ENCODE measurements at regions not wholly inside any gene's neighbourhood (a gene's known extent, or its start where the extent isn't known, plus 50 kb on each side); places are given as distances from the start of the nearest gene placed in this dataset.

DNA sequence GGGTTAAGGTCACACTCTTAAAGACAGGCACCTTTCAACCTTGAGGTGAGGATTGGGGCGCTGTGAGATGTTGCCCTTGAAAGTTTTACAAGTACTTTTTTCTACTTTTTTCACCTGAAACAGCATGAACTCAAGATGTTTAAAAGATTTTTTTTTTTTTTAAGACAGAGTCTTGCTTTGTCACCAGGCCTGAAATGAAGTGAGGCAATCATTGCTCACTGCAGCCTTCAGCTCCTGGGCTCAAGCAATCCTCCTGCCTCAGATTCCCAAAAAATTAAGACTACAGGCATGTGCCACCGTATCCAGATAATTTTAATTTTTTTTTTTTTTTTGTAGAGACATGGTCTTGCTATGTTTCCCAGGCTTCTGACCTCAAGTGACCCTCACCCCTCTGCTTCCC lies 243.9 kb downstream of the DIO2 start:
- DNase-seq (ENCODE audit: low spot score in 2 of 2), result no peak
- 31% methylated on average over 2 of the region's 2 CpGs for WGBS
- Histone ChIP-seq H3K4me1 (no peaks in the 10 kb centered on the region), H3K27me3 (no peaks in the 10 kb centered on the region), H3K4me3 (no peak overlapping the region), H3K27ac (no peak overlapping the region), H3K9me3 (no peaks in the 10 kb centered on the region), H3K36me3 (no peaks in the 10 kb centered on the region)
- TF ChIP-seq POLR2AphosphoS5 (IDR thresholded peaks at IDR 0.05) (no peak), POLR2A (IDR thresholded peaks at IDR 0.05) (no peak), EP300 (IDR thresholded peaks at IDR 0.05) (no peak)
- TF ChIP-seq, protein P1, sequence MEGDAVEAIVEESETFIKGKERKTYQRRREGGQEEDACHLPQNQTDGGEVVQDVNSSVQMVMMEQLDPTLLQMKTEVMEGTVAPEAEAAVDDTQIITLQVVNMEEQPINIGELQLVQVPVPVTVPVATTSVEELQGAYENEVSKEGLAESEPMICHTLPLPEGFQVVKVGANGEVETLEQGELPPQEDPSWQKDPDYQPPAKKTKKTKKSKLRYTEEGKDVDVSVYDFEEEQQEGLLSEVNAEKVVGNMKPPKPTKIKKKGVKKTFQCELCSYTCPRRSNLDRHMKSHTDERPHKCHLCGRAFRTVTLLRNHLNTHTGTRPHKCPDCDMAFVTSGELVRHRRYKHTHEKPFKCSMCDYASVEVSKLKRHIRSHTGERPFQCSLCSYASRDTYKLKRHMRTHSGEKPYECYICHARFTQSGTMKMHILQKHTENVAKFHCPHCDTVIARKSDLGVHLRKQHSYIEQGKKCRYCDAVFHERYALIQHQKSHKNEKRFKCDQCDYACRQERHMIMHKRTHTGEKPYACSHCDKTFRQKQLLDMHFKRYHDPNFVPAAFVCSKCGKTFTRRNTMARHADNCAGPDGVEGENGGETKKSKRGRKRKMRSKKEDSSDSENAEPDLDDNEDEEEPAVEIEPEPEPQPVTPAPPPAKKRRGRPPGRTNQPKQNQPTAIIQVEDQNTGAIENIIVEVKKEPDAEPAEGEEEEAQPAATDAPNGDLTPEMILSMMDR (IDR thresholded peaks at IDR 0.05), result no peak

DNA sequence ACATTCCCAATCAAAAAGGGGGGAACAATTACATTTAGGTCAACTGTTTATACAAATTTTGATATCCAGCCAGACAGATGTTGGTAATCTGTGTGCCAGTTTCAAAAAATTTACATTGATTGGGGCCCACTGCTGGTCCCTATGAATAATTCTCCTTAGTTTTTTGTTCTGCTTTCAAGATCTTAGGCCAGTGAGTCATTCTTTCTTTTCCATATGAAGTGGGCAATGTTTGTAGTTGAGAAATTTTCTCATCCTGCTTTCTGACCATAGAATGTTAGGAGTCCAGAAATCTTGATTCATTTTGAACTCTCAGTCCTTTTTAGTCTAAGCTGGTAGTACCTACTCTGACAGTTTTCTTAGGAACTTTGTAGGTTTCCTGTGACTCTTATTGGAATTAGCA lies 244.3 kb downstream of the DIO2 start:
- H3K27ac ChIP-seq, result no peak overlapping the region
- H3K4me3 ChIP-seq, result no peak overlapping the region
- H3K4me1 ChIP-seq, result no peaks in the 10 kb centered on the region
- no peaks in the 10 kb centered on the region for H3K36me3 ChIP-seq
- DNase-seq (ENCODE audit: low spot score in 2 of 2), result no peak
- no peaks in the 10 kb centered on the region for H3K9me3 ChIP-seq
- no peak for TF ChIP-seq POLR2AphosphoS5 (IDR thresholded peaks at IDR 0.05)
- TF ChIP-seq, protein P1 (IDR thresholded peaks at IDR 0.05), result no peak
- no peak for TF ChIP-seq EP300 (IDR thresholded peaks at IDR 0.05)
- TF ChIP-seq POLR2A (IDR thresholded peaks at IDR 0.05), result no peak
- H3K27me3 ChIP-seq, result no peaks in the 10 kb centered on the region

DNA sequence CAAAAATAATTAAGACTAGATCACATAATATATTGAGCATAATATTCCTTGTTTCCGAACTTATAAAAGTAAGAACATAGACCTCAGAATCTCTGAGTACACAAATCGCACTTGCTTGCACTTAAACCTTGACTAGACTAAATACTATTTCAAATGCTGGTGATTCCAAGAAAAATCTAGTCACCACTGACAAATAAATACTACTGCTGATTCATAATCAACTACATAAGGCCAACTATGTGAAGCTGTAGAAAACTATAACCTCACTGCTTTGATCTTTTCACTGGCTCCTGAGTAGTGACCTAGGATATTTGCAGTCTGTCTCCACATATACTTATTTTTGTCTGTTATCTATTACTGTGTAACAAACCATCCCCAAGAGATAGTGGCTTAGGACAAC lies 245.4 kb downstream of the DIO2 start:
- TF ChIP-seq, protein P1 (IDR thresholded peaks at IDR 0.05), result no peak
- TF ChIP-seq POLR2A (IDR thresholded peaks at IDR 0.05), result no peak
- no peak for TF ChIP-seq POLR2AphosphoS5 (IDR thresholded peaks at IDR 0.05)
- TF ChIP-seq EP300 (IDR thresholded peaks at IDR 0.05), result no peak
- no peaks in the 10 kb centered on the region for H3K9me3 ChIP-seq
- 97% methylated on average over 2 of the region's 2 CpGs for WGBS
- no peak overlapping the region for H3K4me3 ChIP-seq
- H3K27ac ChIP-seq, result no peak overlapping the region
- no peaks in the 10 kb centered on the region for H3K4me1 ChIP-seq
- H3K27me3 ChIP-seq, result no peaks in the 10 kb centered on the region
- no peaks in the 10 kb centered on the region for H3K36me3 ChIP-seq
- DNase-seq (ENCODE audit: low spot score in 2 of 2), result no peak

DNA sequence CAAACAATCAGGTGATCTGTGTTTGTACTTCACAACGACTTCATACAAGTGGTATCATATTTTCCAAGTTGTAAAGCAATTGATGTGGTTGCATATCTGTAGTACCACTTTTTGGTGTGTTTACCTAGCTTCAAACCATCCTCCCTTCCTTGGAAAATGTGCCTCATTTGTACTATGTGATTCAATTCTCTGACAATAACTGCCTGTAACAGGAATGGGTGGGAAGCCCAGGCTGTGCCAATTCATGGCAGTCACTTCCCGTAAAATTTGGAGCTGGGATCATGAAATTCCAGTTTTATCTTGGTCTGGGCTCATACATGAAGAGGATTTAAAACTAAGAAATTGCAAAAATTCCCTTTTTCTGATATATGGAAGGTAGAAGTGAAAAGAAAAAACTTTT lies 250.1 kb downstream of the DIO2 start:
- Histone ChIP-seq H3K9me3 (no peaks in the 10 kb centered on the region), H3K4me3 (no peak overlapping the region), H3K27me3 (no peaks in the 10 kb centered on the region), H3K4me1 (no peaks in the 10 kb centered on the region), H3K27ac (no peak overlapping the region), H3K36me3 (no peaks in the 10 kb centered on the region)
- 60% methylated on average over 2 of the region's 2 CpGs for WGBS
- TF ChIP-seq EP300 (IDR thresholded peaks at IDR 0.05), result no peak
- TF ChIP-seq, protein P1 (IDR thresholded peaks at IDR 0.05), result no peak
- no peak for TF ChIP-seq POLR2AphosphoS5 (IDR thresholded peaks at IDR 0.05)
- TF ChIP-seq POLR2A (IDR thresholded peaks at IDR 0.05), result no peak
- DNase-seq (ENCODE audit: low spot score in 2 of 2), result no peak

DNA sequence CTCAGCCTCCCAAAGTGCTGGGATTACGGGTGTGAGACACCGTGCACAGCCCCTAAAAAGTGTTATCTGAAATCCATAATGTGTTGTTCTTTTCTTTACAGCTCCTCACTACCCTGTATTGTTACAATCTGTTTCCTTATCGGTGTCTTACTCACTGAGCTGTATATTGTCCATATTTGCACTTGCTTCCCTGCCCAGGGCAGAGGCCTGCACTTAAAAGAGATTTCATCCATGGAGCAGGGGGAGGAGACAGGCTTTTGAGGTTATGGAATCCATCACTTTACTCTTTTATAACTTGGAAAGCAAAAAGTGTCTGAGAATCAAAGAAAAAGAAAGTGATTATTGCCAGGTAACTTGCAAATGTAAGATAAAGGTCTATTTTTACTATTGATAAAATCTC lies 251.0 kb downstream of the DIO2 start:
- 77% methylated on average over 3 of the region's 3 CpGs for WGBS
- DNase-seq (ENCODE audit: low spot score in 2 of 2), result no peak
- Histone ChIP-seq H3K27ac (no peak overlapping the region), H3K9me3 (no peaks in the 10 kb centered on the region), H3K4me3 (no peak overlapping the region), H3K27me3 (no peaks in the 10 kb centered on the region), H3K4me1 (no peaks in the 10 kb centered on the region), H3K36me3 (no peaks in the 10 kb centered on the region)
- TF ChIP-seq POLR2A (IDR thresholded peaks at IDR 0.05), result no peak
- TF ChIP-seq, protein P1 (IDR thresholded peaks at IDR 0.05), result no peak
- no peak for TF ChIP-seq EP300 (IDR thresholded peaks at IDR 0.05)
- TF ChIP-seq POLR2AphosphoS5 (IDR thresholded peaks at IDR 0.05), result no peak
